ENCODE measurements at regions not wholly inside any gene's neighbourhood (a gene's known extent, or its start where the extent isn't known, plus 50 kb on each side); places are given as distances from the start of the nearest gene placed in this dataset.

DNA sequence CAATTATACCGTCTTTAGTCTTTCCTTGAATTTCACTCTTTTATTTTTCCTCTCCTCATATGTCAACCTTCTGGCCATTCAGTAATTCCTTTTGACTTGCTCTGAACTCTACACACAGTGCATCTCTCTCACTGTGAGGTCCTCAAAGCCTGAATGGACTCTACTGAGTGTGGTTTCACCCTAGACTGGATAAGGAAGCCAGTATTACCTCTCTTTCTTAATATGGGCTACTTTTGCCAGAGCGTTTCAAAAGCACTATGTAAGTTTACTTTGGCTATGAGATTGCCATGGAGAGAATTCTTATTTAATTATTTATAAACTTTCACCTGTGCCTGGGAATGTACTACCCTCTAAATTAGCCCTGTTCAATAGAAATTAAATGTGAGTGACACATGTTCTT lies 343.5 kb upstream of the DDHD1 start:
- no peak for TF ChIP-seq CTCF (IDR thresholded peaks at IDR 0.05)
- TF ChIP-seq POLR2A (IDR thresholded peaks at IDR 0.05) = no peak
- DNase-seq = no peak

DNA sequence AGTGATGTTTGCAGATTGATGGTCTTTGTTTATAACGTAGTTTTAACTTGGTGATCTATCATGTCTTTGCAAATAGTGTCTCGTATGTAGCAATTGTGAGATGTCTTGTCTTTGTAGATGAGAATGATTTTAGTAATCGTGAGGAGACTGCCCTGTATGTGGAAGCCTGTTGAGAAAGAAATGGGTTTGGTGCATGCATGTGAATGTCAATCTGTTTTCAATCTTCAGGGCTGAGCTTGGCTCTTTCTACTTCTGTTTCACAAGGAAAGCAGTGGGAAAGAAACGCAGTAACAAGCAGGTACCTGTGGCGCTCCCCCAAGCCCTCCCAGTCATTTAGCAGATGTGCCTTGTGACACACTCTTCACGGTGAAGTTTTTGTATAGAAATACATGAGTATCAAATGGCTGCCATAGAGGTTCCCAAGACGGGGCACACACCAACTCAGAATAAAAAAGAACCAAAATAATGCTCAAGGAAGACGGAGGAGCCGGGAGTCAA lies 342.8 kb upstream of the DDHD1 start:
- DNase-seq = no peak
- Histone ChIP-seq H3K27me3 (no peaks in the 10 kb centered on the region), H3K27ac (no peak overlapping the region), H3K4me1 (peaks cover 0 to 2% (median 0%) of the 10 kb centered on the region in 4 donors), H3K36me3 (no peaks in the 10 kb centered on the region), H3K9me3 (no peaks in the 10 kb centered on the region), H3K4me3 (no peak overlapping the region)
- TF ChIP-seq CTCF (IDR thresholded peaks at IDR 0.05) (no peak), POLR2A (IDR thresholded peaks at IDR 0.05) (no peak)

More for the DNA sequence above, 343.5 kb upstream of the DDHD1 start:
- Histone ChIP-seq H3K9me3 (no peaks in the 10 kb centered on the region), H3K4me3 (no peak overlapping the region), H3K27me3 (no peaks in the 10 kb centered on the region), H3K27ac (no peak overlapping the region), H3K4me1 (peaks cover 0 to 6% (median 0%) of the 10 kb centered on the region in 4 donors), H3K36me3 (no peaks in the 10 kb centered on the region)

- TF ChIP-seq POLR2A (IDR thresholded peaks at IDR 0.05) (no peak), CTCF (IDR thresholded peaks at IDR 0.05) (no peak)
- H3K36me3 ChIP-seq = no peaks in the 10 kb centered on the region
- H3K4me3 ChIP-seq = no peak overlapping the region
- DNase-seq = no peak
- no peaks in the 10 kb centered on the region for H3K27me3 ChIP-seq
- H3K27ac ChIP-seq = no peak overlapping the region
- no peaks in the 10 kb centered on the region for H3K9me3 ChIP-seq
- no peaks in the 10 kb centered on the region for H3K4me1 ChIP-seq
Measured at GRCh38 chr14:53494587-53494986, 341.5 kb upstream of the DDHD1 start.

- Histone ChIP-seq H3K9me3 (no peaks in the 10 kb centered on the region), H3K27ac (no peak overlapping the region), H3K27me3 (no peaks in the 10 kb centered on the region), H3K4me1 (no peaks in the 10 kb centered on the region), H3K36me3 (no peaks in the 10 kb centered on the region), H3K4me3 (no peak overlapping the region)
- TF ChIP-seq CTCF (IDR thresholded peaks at IDR 0.05) (no peak), POLR2A (IDR thresholded peaks at IDR 0.05) (no peak)
- no peak for DNase-seq
Measured at GRCh38 chr14:53493860-53494259, 340.7 kb upstream of the DDHD1 start.

DNA sequence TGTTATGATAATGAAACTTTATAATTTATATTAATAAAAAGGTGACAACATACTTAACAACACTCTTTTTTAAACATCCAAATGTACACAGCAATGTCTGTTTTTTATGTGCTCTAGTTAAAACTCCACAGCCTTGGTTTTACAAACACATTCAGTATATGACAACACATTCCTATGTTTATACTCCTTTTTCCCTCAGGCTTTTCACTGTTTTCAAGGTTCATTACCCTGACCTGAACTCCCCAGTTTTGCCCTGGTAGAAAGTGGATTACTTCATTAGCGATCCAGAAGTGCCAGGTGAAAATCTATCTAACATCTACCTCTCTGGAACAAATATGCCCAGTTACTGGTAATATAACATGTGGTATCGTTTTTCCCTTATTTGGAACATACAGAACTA lies 340.2 kb upstream of the DDHD1 start:
- DNase-seq = no peak
- Histone ChIP-seq H3K9me3 (no peaks in the 10 kb centered on the region), H3K27ac (no peak overlapping the region), H3K36me3 (no peaks in the 10 kb centered on the region), H3K4me3 (no peak overlapping the region), H3K27me3 (no peaks in the 10 kb centered on the region), H3K4me1 (no peaks in the 10 kb centered on the region)
- TF ChIP-seq CTCF (IDR thresholded peaks at IDR 0.05) = no peak
- TF ChIP-seq POLR2A (IDR thresholded peaks at IDR 0.05) = no peak

DNA sequence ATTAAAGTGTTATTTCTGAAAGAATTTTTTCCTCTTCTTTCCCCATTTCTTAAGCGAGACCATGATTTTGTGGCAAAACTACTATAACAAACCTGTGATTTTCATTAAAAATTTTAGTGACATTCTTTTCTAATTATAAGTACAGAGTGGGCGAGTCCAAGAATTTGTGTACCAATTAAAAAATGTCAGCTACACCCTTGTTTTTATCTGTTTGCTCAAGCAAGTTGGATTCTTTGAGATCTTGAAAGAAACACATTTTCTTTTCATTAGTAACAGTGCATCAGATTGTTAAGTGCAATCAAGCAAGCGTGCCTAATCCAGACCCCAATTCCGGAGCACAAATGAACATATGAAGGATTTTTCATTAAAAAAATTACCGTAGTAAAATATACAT lies 338.8 kb upstream of the DDHD1 start:
- Histone ChIP-seq H3K4me3 (no peak overlapping the region), H3K36me3 (no peaks in the 10 kb centered on the region), H3K9me3 (no peaks in the 10 kb centered on the region), H3K4me1 (no peaks in the 10 kb centered on the region), H3K27me3 (no peaks in the 10 kb centered on the region), H3K27ac (no peak overlapping the region)
- TF ChIP-seq POLR2A (IDR thresholded peaks at IDR 0.05) = no peak
- DNase-seq = no peak
